ENCODE measurements at regions not wholly inside any gene's neighbourhood (a gene's known extent, or its start where the extent isn't known, plus 50 kb on each side); places are given as distances from the start of the nearest gene placed in this dataset.

DNA sequence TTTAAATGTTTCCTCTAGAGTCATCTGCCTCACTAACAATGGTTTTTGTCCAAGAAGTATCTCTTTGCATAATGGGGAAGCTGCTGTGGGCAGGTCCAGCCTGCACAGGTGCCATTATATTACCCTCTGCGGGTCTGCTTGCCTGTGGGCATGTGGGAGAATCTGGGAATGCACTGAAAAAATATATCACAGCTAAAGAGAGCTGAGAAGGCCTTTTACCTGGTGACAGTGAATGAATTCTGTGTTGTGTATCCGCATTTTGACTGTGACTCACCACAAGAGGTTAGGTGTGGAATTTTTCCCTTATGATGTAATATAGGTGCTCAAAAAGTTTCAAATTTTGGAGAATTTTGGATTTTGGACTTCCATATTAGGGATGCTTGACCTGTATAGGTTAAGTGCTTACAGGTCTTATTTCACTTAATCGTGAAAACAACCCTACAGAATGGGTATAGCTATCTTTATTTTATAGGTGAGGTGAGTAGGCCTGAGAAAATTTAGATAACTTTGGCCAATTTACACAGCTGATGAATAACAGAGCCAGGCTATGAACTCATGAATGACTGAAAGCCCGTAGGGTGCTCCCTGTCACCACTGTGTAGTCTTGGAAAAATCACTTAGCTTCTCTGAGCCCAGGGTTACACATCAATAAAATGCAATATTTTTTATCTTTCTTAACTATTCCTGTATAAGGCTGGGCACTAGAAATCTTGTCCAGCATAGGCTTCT, 198.0 kb upstream of the EPHA5 start:
- H3K27ac ChIP-seq (ENCODE audit: control insufficient read depth, insufficient read depth, low read length): no peak overlapping the region
- no peak overlapping the region for H3K9ac ChIP-seq (ENCODE audit: control insufficient read depth, extremely low read depth, insufficient read depth, low read length)
- no peak for DNase-seq (ENCODE audit: low read depth, low spot score)
- no peaks in the 10 kb centered on the region for H3K79me2 ChIP-seq (ENCODE audit: control insufficient read depth, insufficient read depth, low read length)
- no peak for FAIRE-seq
- no peaks in the 10 kb centered on the region for H3K9me1 ChIP-seq (ENCODE audit: control insufficient read depth, extremely low read depth, insufficient read depth, low read length)
- dilution Hi-C loops (cut with MboI; ENCODE audit: extremely low pct_ligation_motif_present, low sequenced_read_pairs): no loop called here
- H3K4me2 ChIP-seq (ENCODE audit: control insufficient read depth, extremely low read depth, insufficient read depth, low read depth, low read length): no peak overlapping the region
- no peaks in the 10 kb centered on the region for H3K36me3 ChIP-seq (ENCODE audit: control insufficient read depth in 2 of 2, extremely low read depth in 1 of 2, insufficient read depth in 2 of 2, low read length in 2 of 2)
- no peaks in the 10 kb centered on the region for H4K20me1 ChIP-seq (ENCODE audit: control insufficient read depth, extremely low read depth, insufficient read depth, low read length)
- H3K4me1 ChIP-seq (ENCODE audit: control insufficient read depth, extremely low read depth, insufficient read depth, low read length): no peaks in the 10 kb centered on the region
- TF ChIP-seq EZH2 (IDR thresholded peaks at IDR 0.05; ENCODE audit: low read length): no peak
- TF ChIP-seq, protein P1, sequence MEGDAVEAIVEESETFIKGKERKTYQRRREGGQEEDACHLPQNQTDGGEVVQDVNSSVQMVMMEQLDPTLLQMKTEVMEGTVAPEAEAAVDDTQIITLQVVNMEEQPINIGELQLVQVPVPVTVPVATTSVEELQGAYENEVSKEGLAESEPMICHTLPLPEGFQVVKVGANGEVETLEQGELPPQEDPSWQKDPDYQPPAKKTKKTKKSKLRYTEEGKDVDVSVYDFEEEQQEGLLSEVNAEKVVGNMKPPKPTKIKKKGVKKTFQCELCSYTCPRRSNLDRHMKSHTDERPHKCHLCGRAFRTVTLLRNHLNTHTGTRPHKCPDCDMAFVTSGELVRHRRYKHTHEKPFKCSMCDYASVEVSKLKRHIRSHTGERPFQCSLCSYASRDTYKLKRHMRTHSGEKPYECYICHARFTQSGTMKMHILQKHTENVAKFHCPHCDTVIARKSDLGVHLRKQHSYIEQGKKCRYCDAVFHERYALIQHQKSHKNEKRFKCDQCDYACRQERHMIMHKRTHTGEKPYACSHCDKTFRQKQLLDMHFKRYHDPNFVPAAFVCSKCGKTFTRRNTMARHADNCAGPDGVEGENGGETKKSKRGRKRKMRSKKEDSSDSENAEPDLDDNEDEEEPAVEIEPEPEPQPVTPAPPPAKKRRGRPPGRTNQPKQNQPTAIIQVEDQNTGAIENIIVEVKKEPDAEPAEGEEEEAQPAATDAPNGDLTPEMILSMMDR (optimal IDR thresholded peaks at IDR 0.05 in 1 of 3, IDR thresholded peaks at IDR 0.05 in 1 of 3, conservative IDR thresholded peaks at IDR 0.05 in 1 of 3; ENCODE audit: extremely low read depth in 1 of 3, insufficient read depth in 2 of 3, low read length in 3 of 3): no peak
- H2AFZ ChIP-seq (ENCODE audit: control insufficient read depth, low read length): no peak overlapping the region
- no peak overlapping the region for H3K4me3 ChIP-seq (ENCODE audit: control insufficient read depth in 2 of 3, extremely low read depth in 1 of 3, insufficient read depth in 2 of 3, low read depth in 1 of 3, low read length in 3 of 3)
- H3K27me3 ChIP-seq (ENCODE audit: control insufficient read depth, extremely low read depth, insufficient read depth, low read length): no peaks in the 10 kb centered on the region
- H3K9me3 ChIP-seq (ENCODE audit: control insufficient read depth, low read depth, low read length): no peaks in the 10 kb centered on the region

DNA sequence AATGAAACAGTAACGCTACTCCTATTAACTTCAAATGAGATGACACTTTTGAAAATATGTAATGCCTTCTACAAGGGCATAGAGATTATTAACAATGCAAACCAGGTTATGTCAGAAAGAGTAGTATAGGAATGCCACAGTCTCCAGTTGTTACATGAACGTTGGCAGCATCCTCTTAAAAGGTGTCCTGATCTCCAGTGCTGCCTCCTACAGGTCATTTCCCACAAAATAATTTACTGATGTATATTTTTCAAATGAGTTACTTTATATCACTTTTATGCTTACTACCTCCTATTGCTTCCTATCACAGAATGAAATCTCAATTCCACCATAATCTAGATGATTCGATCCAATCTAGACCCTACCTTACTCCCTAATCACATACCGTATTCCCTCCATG, 195.2 kb upstream of the EPHA5 start:
- FAIRE-seq (no peak), DNase-seq (ENCODE audit: low read depth, low spot score) (no peak)
- no peak overlapping the region for H3K9ac ChIP-seq (ENCODE audit: control insufficient read depth, extremely low read depth, insufficient read depth, low read length)
- H3K36me3 ChIP-seq (ENCODE audit: control insufficient read depth in 2 of 2, extremely low read depth in 1 of 2, insufficient read depth in 2 of 2, low read length in 2 of 2): no peaks in the 10 kb centered on the region
- H3K4me1 ChIP-seq (ENCODE audit: control insufficient read depth, extremely low read depth, insufficient read depth, low read length): no peaks in the 10 kb centered on the region
- no peaks in the 10 kb centered on the region for H3K27me3 ChIP-seq (ENCODE audit: control insufficient read depth, extremely low read depth, insufficient read depth, low read length)
- no peaks in the 10 kb centered on the region for H4K20me1 ChIP-seq (ENCODE audit: control insufficient read depth, extremely low read depth, insufficient read depth, low read length)
- H2AFZ ChIP-seq (ENCODE audit: control insufficient read depth, low read length): no peak overlapping the region
- no peak overlapping the region for H3K27ac ChIP-seq (ENCODE audit: control insufficient read depth, insufficient read depth, low read length)
- H3K9me1 ChIP-seq (ENCODE audit: control insufficient read depth, extremely low read depth, insufficient read depth, low read length): no peaks in the 10 kb centered on the region
- no peak overlapping the region for H3K4me3 ChIP-seq (ENCODE audit: control insufficient read depth in 2 of 3, extremely low read depth in 1 of 3, insufficient read depth in 2 of 3, low read depth in 1 of 3, low read length in 3 of 3)
- TF ChIP-seq EZH2 (IDR thresholded peaks at IDR 0.05; ENCODE audit: low read length): no peak
- TF ChIP-seq, protein P1 (optimal IDR thresholded peaks at IDR 0.05 in 1 of 3, IDR thresholded peaks at IDR 0.05 in 1 of 3, conservative IDR thresholded peaks at IDR 0.05 in 1 of 3; ENCODE audit: extremely low read depth in 1 of 3, insufficient read depth in 2 of 3, low read length in 3 of 3): peak; percentile 37 to 58 (median 39)
- H3K4me2 ChIP-seq (ENCODE audit: control insufficient read depth, extremely low read depth, insufficient read depth, low read depth, low read length): no peak overlapping the region
- H3K79me2 ChIP-seq (ENCODE audit: control insufficient read depth, insufficient read depth, low read length): no peaks in the 10 kb centered on the region
- H3K9me3 ChIP-seq (ENCODE audit: control insufficient read depth, low read depth, low read length): no peaks in the 10 kb centered on the region
- dilution Hi-C loops (cut with MboI; ENCODE audit: extremely low pct_ligation_motif_present, low sequenced_read_pairs): no loop called here

All from keratinocyte (primary cell).